K562 (cell line): ENCODE measurements at regions not wholly inside any gene's neighbourhood (a gene's known extent, or its start where the extent isn't known, plus 50 kb on each side); places are given as distances from the start of the nearest gene placed in this dataset.
A peak's percentile ranks its signal among the peaks of the same experiment; 100 is the strongest.

Experiments used
- ATAC-seq: fragments of 200-7000 bp; cut with Tn5 transposase; 3 replicates; pipeline ENCODE4 v1.9.1; 2020; ENCODE audit warnings: moderate library complexity
- BruUV-seq: library from RNA; stranded (reverse); fragments of 400-500 nt; replicated peaks from 2 replicates; lab custom pipeline; 2021; lab: Mats Ljungman, UMichigan
- CTCF ChIA-PET: fragments of 300-600 bp; formaldehyde crosslinking; extraction: SDS; loops from one replicate; lab custom pipeline; 2021; ENCODE audit warnings: low intra/inter-chr PET ratio; lab: Yijun Ruan, JAX
- POLR2A ChIA-PET: fragments of 300-600, 350-650 bp; sonication (Branson Sonifier 250); formaldehyde crosslinking; extraction: SDS; loops from one replicate; lab custom pipeline; 2021; ENCODE audit warnings: antibody characterized with exemption, inconsistent platforms; lab: Yijun Ruan, JAX
- DNase-seq, 4 experiments: peaks; one replicate each; pipeline versions ENCODE4 v3.0.0 to v3.0.0-alpha.2; 2011 to 2018; ENCODE audit warnings: low spot score in 3 of 4, mixed read lengths in 3 of 4; ENCODE audit errors: extremely low read depth in 1 of 4
- FAIRE-seq: peaks from 2 replicates; lab custom pipeline; 2011; peaks lifted over from hg19 to GRCh38; lab: Jason Lieb, UNC
- H2AFZ ChIP-seq: 2 replicates; pipeline ENCODE4 v1.6.0; 2011; ENCODE audit warnings: low read depth, low read length, control low read depth, inconsistent platforms
- H3K27ac ChIP-seq: fragments of 200-600 bp; 3 replicates; pipeline ENCODE4 v1.8.0; 2011; ENCODE audit warnings: low read depth, mild to moderate bottlenecking, control low read depth, inconsistent platforms, low read length, moderate library complexity, mixed read lengths; ENCODE audit errors: extremely low read depth
- H3K27me3 ChIP-seq, 2 experiments: fragments of 300-600 bp in 1 of 2; 2 replicates in 1 of 2; 3 replicates in 1 of 2; pipeline versions ENCODE4 v1.6.0 to v1.8.0; 2011; ENCODE audit warnings: inconsistent platforms in 2 of 2, low read length in 2 of 2, mild to moderate bottlenecking in 1 of 2, mixed read lengths in 1 of 2, moderate library complexity in 1 of 2; ENCODE audit not compliant: control insufficient read depth in 2 of 2, insufficient read depth in 2 of 2
- H3K36me3 ChIP-seq: fragments of 300-600 bp; 3 replicates; pipeline ENCODE4 v1.8.0; 2011; ENCODE audit warnings: mild to moderate bottlenecking, low read length, inconsistent platforms; ENCODE audit not compliant: control insufficient read depth, insufficient read depth
- H3K4me1 ChIP-seq, 2 experiments: fragments of 200-600 bp in 1 of 2; replicated peaks in 1 of 2; 2 replicates in 1 of 2; 3 replicates in 1 of 2; pipeline versions ENCODE4 v1.5.1 to v1.8.0; 2011; ENCODE audit warnings: inconsistent platforms in 2 of 2, low read length in 2 of 2, mild to moderate bottlenecking in 1 of 2, mixed read lengths in 1 of 2, moderate library complexity in 1 of 2; ENCODE audit not compliant: control insufficient read depth in 2 of 2, insufficient read depth in 2 of 2
- H3K4me2 ChIP-seq: 2 replicates; pipeline ENCODE4 v1.6.1; 2011; ENCODE audit warnings: low read length, control low read depth, inconsistent platforms, mixed read lengths; ENCODE audit not compliant: insufficient read depth
- H3K4me3 ChIP-seq: fragments of 200-600 bp; sonication (generic), shearing (Covaris generic); 2 replicates; pipeline ENCODE4 v1.5.1; 2016; ENCODE audit warnings: control low read depth, inconsistent platforms
- H3K79me2 ChIP-seq: fragments of 200-600 bp; 3 replicates; pipeline ENCODE4 v1.8.0; 2011; ENCODE audit warnings: low read length, inconsistent platforms; ENCODE audit not compliant: control insufficient read depth, insufficient read depth
- H3K9ac ChIP-seq, 2 experiments: 2 replicates each; pipeline versions ENCODE4 v1.6.0 to v1.6.1; 2011; ENCODE audit warnings: low read depth in 2 of 2, low read length in 2 of 2, control low read depth in 1 of 2, inconsistent platforms in 1 of 2, mild to moderate bottlenecking in 1 of 2, mixed read lengths in 1 of 2; ENCODE audit not compliant: insufficient read depth in 1 of 2
- H3K9me1 ChIP-seq: one replicate; pipeline ENCODE4 v1.6.0; 2011; ENCODE audit warnings: inconsistent platforms, mild to moderate bottlenecking, low read length, moderate library complexity; ENCODE audit not compliant: control insufficient read depth, insufficient read depth
- H3K9me3 ChIP-seq: replicated peaks from 2 replicates; pipeline ENCODE4 v1.5.1; 2011; ENCODE audit warnings: low read depth, low read length, inconsistent platforms; ENCODE audit not compliant: control insufficient read depth, insufficient read depth
- H4K20me1 ChIP-seq: replicated peaks from 2 replicates; pipeline ENCODE4 v1.6.1; 2011; ENCODE audit warnings: low read length, inconsistent platforms, mixed read lengths; ENCODE audit not compliant: control insufficient read depth, insufficient read depth
- BRD9 ChIP-seq: fragments of 450-650 bp; IDR thresholded peaks from 2 replicates; pipeline ENCODE4 v1.6.1; 2018; ENCODE audit warnings: low read depth; ENCODE audit not compliant: partially characterized antibody
- CBX5 ChIP-seq: IDR thresholded peaks from 2 replicates; pipeline ENCODE4 v1.6.1; 2014; ENCODE audit warnings: low read depth, borderline replicate concordance
- CTCF ChIP-seq, 3 experiments: IDR thresholded peaks in 2 of 3; conservative IDR thresholded peaks in 1 of 3; 2 replicates each; pipeline ENCODE4 v1.5.1; 2011 to 2012; ENCODE audit warnings: low read length in 3 of 3, mild to moderate bottlenecking in 3 of 3, control low read depth in 2 of 3, improper control_type of control experiment in 1 of 3, inconsistent platforms in 1 of 3, low read depth in 1 of 3, mixed read lengths in 1 of 3, moderate library complexity in 1 of 3; ENCODE audit not compliant: insufficient read depth in 2 of 3
- NCOR1 ChIP-seq: fragments of 450-650 bp; IDR thresholded peaks from 2 replicates; pipeline ENCODE4 v1.6.1; 2016; ENCODE audit warnings: mild to moderate bottlenecking, moderate library complexity
- RAD21 ChIP-seq, 2 experiments: fragments of 250-450 bp in 1 of 2; fragments of 450-650 bp in 1 of 2; sonication (Bioruptor Pico) in 1 of 2; formaldehyde crosslinking in 1 of 2; IDR thresholded peaks in 1 of 2; conservative IDR thresholded peaks in 1 of 2; 2 replicates each; pipeline versions ENCODE4 v1.4.0 to v1.8.0; 2020 to 2022; ENCODE audit warnings: mild to moderate bottlenecking in 2 of 2, moderate library complexity in 1 of 2
- REST ChIP-seq, 2 experiments: fragments of 450-650 bp; formaldehyde crosslinking in 1 of 2; IDR thresholded peaks; 2 replicates each; pipeline versions ENCODE4 v1.4.0 to v1.6.1; 2014 to 2020; ENCODE audit warnings: mild to moderate bottlenecking in 2 of 2, borderline replicate concordance in 1 of 2, low read depth in 1 of 2
- SMC3 ChIP-seq: conservative IDR thresholded peaks from 2 replicates; pipeline ENCODE4 v1.6.1; 2011; ENCODE audit warnings: low read depth, low read length, improper control_type of control experiment; ENCODE audit not compliant: insufficient read depth
- SREBF2 ChIP-seq: sonication (generic); formaldehyde crosslinking; IDR thresholded peaks from 2 replicates; pipeline ENCODE4 v1.4.0; 2020; ENCODE audit warnings: mild to moderate bottlenecking, missing genetic modification reagents
- TCFL5 ChIP-seq: fragments of 250-450 bp; sonication (Bioruptor Pico); conservative IDR thresholded peaks from 2 replicates; pipeline ENCODE4 v1.6.1; 2021; ENCODE audit warnings: mild to moderate bottlenecking, moderate library complexity, matching md5 sums
- ZNF644 ChIP-seq: fragments of 200-800 bp; sonication (Bioruptor generic); IDR thresholded peaks from 2 replicates; pipeline ENCODE4 v1.6.1; 2016; ENCODE audit warnings: low read depth, missing genetic modification characterization, missing compliant biosample characterization
- WGBS: fragments of 100-300 bp; shearing (Covaris generic); methylation state at CpG from one replicate; pipeline ENCODE4 v1.1.6; 2016; ENCODE audit warnings: low coverage, mixed read lengths; ENCODE audit not compliant: insufficient coverage; ENCODE audit errors: missing lambda C conversion rate; 5-methylcytosine and 5-hydroxymethylcytosine counted together
- in situ Hi-C: fragments of 300-500 bp; cut with MboI; formaldehyde crosslinking; loops from 4 replicates; pipeline ENCODE4 v1.15.0; 2018; ENCODE audit warnings: inconsistent platforms, mixed read lengths
- intact Hi-C: fragments of 100-400 bp; cut with micrococcal nuclease; formaldehyde crosslinking; loops from 2 replicates; pipeline ENCODE4 v1.14.2; 2022

- peak; percentile 82 for ATAC-seq
- Histone ChIP-seq H3K9me3 (no peaks in the 10 kb centered on the region), H2AFZ (no peak overlapping the region), H3K79me2 (no peaks in the 10 kb centered on the region), H3K27me3 (no peaks in the 10 kb centered on the region), H3K9me1 (no peaks in the 10 kb centered on the region), H3K27ac (no peak overlapping the region), H3K9ac (no peak overlapping the region), H3K4me1 (no peaks in the 10 kb centered on the region), H3K4me2 (no peak overlapping the region), H3K36me3 (no peaks in the 10 kb centered on the region), H4K20me1 (no peaks in the 10 kb centered on the region), H3K4me3 (no peak overlapping the region)
- intact Hi-C loops: loop anchor here (1.0 to 2.0 kb wide), 2 partner anchors 53 to 63 kb away; no protein-coding TSS in a partner anchor
- no TSS peak for BruUV-seq
- in situ Hi-C loops: no loop called here
- WGBS: 4% methylated on average over 5 of the region's 5 CpGs
- ChIA-PET CTCF (interaction anchor here (0.6 to 1.3 kb wide), 3 partner anchors 62 to 285 kb away, joined by 3 read pairs; no protein-coding TSS in a partner anchor), POLR2A (interaction anchor here (0.6 to 0.9 kb wide), 2 partner anchors 16 to 103 kb away, joined by 3 read pairs; no protein-coding TSS in a partner anchor)
- peak; percentile 87 for FAIRE-seq
- DNase-seq: peak; percentile 55 to 61 (median 58)
- TF ChIP-seq BRD9 (no peak), TCFL5 (CRISPR knock-in tag) (no peak), REST (IDR thresholded peaks at IDR 0.05; ENCODE audit: borderline replicate concordance) (peak; percentile 41; the same call in 1 of the 2 replicates), REST (CRISPR knock-in tag; IDR thresholded peaks at IDR 0.05; ENCODE audit: low read depth) (no peak), CTCF (IDR thresholded peaks at IDR 0.05 in 2 of 3, conservative IDR thresholded peaks at IDR 0.05 in 1 of 3; ENCODE audit: insufficient read depth in 2 of 3, low read depth in 1 of 3, low read length in 3 of 3) (peak; percentile 59 to 77 (median 65); a peak in 5 of 6 replicates), NCOR1 (no peak), CBX5 (no peak), SMC3 (0 out of 2 replicates have a peak, but pooled peaks have one; percentile 17), SREBF2 (CRISPR knock-in tag) (no peak), ZNF644 (tag) (no peak), RAD21 (CRISPR knock-in tag; conservative IDR thresholded peaks at IDR 0.05 in 1 of 2, IDR thresholded peaks at IDR 0.05 in 1 of 2) (peak; percentile 52 to 70)
These were observed 113.1 kb upstream of the HSD17B12 start for GRCh38 chr11:43567396-43567975.
